NCI-H446 treated with DMSO at 0.1 percent for 48 hours (cell line): ENCODE measurements at regions not wholly inside any gene's neighbourhood (a gene's known extent, or its start where the extent isn't known, plus 50 kb on each side); places are given as distances from the start of the nearest gene placed in this dataset.
"Not testable (repeated sequence)": the region's sequence is repeated elsewhere in the genome, so short reads cannot be mapped to it uniquely, and the experiment has no call there.

ENCODE experiments used
- DNase-seq: peaks from one replicate; lab custom pipeline; 2025; lab: John Stamatoyannopoulos, UW

GRCh38 chr2:82326180-82326767, 2021.7 kb upstream of the LRRTM1 start:
- DNase-seq, result not testable (repeated sequence)

GRCh38 chr2:82320296-82320695, 2015.7 kb upstream of the LRRTM1 start:
- no peak for DNase-seq

DNA sequence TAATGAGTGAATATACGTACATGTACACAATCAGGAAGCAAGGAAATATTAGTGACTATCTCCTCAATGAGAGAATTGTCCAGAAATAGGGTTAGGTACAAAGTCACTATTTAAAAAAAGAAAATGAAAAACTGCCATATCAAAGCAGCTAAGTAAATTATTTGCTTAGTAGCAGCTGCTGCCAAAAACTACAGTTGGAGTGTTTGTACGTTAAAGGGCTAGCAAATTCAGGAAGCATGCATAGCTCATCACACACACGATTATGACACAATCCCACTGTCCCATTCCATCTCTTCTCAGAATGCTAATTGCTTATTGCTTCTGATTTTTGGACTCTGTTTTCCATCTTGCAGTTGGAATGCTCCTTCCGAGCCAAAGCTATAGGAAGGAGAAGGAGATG, 2012.5 kb upstream of the LRRTM1 start:
- DNase-seq, result no peak

GRCh38 chr2:82316586-82316985, 2012.0 kb upstream of the LRRTM1 start:
- DNase-seq, result no peak

DNA sequence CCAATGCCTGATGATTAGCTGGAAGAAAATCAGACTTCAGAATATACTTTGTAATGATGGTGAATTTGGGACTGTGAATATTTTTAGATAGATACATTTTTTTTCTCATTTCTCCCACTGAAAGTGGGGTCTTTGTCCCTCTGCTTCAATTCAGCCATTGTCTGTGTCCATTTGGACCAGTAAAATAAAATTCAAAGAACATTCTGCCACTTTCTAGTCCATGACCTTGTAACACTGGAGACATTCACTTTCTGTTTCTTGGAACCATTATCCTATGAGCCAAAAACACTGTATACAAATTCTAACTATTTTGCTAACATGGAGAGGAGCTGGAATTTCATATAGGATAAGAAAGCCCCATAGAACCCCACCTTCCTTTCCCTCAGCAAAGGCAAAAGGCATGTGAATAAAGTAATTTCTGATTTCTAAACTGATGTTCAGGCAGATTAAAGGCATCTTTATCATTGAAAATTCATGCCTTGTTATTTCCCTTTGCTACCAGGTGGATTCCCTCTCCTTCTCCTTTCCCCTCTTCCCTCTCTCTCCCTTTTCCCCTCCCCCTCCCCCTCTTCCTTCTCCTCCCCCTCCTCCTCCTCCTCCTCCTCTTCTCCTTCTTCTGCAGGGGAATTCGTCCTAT, 2010.4 kb upstream of the LRRTM1 start:
- no peak for DNase-seq

DNA sequence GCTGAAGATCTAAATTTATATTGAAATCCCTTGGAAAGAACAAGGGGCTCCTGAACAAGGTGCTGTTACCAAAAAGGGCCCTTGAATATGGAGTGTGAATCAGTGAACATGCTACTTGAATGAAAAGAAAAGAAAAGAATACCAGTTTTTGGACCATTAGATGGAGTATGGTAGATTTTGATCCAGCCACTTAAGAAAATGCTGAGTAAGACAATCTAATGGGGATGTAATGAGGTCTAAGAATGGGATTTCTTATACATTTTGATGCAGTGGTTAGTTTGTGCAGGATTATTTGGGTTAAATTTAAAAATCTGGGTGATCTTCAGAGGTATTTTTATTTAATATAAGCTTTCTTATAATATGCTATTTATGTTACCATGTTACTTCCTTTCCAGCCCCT, 2003.0 kb upstream of the LRRTM1 start:
- DNase-seq, result no peak

- DNase-seq, result no peak
Measured at GRCh38 chr2:82301506-82301905, 1997.0 kb upstream of the LRRTM1 start.

GRCh38 chr2:82289446-82289845, 1984.9 kb upstream of the LRRTM1 start:
- no peak for DNase-seq

DNA sequence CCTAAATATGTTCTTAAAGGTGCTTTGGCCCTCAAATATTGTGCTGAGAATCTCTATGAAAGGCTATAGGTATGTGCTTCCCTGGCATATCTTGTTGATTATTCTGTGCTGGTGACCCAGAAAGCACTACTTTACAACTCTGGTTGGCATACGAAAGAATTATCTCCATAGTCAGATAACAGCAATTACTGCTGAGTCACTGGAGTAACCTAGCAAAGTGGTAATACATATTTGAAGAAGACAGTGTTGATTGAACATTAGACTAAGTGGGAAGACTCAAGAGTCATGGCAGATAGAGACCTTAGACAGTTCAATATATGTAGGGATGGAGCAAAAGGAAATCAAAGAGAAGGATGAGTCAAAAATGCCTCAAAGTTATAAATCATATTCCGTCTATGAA, 1978.5 kb upstream of the LRRTM1 start:
- DNase-seq, result no peak

DNA sequence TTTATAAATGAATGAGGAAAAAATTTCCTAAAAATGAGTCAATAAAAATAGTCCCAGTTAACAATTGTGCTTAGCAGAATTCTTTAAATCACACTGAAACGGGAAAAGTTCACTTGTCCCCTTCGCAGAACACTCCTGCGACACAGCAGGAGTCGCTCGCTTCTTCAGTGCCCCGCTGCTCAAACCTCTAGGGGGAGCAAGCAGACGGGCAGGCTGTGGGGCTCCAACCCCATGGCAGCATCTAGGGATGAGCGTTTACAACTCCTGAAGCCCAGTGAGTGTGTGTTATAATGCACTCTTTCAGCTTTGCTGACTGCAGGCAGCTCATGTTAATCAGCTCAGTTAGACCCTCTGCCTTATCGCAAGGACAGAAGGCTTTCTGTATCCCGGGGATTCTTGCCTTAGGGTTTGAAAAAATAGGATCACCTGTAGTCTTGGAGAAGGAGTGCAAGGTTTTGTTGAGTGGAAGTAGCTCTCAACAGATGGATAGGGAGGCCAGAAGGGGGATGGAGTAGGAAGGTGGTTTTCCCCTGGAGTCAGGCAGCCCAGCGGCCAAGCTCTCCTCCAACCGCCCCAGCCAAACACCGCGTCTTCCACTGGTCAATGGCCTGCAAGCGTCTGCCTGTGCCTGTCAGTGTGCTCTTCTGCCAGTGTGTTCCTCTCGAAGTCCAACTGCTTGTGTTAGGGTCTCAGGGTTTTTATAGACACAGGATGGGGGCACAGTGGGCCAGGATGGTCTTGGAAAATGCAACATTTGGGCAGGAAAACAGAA, 1977.7 kb upstream of the LRRTM1 start:
- DNase-seq, result no peak

DNA sequence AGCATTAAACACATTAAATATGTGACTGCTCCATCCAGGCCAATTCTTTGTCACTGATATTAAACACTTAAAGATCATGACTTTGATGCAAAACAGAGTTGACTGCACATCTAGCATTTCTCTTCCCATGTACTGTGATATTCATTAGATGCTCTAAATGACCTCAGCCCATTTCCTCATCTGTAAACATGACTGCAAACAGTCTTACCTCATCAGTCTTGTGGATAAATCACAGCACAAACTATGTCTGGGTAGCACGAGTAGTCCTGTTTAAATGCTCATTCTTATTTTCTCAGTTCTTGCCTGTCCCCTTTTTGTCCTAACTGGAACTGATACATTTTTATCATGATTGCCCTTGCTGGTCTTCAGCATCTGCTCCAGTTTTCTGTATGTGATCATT, 1974.8 kb upstream of the LRRTM1 start:
- no peak for DNase-seq

DNA sequence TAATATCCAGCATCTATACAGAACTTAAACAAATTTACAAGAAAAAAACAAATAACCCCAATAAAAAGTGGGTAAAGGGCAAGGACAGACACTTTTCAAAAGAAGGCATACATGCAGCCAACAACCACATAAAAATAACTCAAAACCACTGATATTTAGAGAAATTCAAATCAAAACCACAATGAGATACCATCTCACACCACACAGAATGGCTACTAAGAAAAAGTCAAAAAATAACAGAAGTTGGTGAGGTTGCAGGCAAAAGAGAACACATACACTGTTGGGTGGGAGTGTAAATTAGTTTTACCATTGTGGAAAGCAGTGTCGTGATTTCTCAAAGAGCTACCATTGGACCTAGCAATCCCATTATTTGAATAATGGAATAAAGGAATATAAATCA, 1973.9 kb upstream of the LRRTM1 start:
- DNase-seq, result no peak

GRCh38 chr2:82275599-82275998, 1971.0 kb upstream of the LRRTM1 start:
- no peak for DNase-seq

DNA sequence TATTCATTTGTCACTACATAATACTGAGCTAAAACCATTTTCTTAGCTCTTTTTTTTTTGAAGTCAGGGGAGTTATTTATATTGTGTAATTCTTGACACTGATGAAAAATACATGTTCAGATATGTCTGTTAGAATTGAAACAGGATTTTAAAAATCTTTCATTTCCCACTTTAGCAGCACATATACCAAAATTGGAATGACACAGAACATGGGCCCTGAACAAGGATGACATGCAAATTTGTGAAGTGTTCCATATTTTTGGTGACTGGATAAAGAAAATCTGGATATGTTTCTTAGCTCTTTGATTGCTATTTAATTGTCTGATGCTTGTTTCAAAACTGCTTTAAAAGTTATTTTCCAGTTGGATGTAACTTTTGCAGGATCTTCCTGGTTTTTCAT, 1963.9 kb upstream of the LRRTM1 start:
- no peak for DNase-seq

- DNase-seq, result no peak
Measured at GRCh38 chr2:82260521-82260920, 1956.0 kb upstream of the LRRTM1 start.

DNA sequence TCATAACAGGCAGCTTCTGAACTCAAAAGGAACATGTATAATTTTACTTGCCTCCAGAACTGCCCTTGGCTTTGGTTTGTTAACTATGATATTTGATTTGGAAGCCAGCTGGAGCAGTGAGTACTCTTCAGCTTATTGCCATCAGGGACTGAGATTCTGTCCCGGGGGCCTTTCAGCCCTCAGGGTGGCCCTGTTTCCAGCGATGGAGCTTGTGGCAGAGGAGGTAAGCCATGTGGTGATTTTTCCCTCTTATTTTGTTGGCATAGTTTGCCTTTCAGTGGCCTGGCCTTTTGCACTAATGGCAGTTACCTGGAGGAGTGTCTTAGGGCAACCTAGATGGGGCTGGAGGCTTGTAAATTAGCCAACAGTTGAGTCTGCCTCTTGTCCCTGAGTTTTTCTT, 1955.0 kb upstream of the LRRTM1 start:
- DNase-seq, result no peak

GRCh38 chr2:82257796-82258555, 1953.4 kb upstream of the LRRTM1 start:
- no peak for DNase-seq

DNA sequence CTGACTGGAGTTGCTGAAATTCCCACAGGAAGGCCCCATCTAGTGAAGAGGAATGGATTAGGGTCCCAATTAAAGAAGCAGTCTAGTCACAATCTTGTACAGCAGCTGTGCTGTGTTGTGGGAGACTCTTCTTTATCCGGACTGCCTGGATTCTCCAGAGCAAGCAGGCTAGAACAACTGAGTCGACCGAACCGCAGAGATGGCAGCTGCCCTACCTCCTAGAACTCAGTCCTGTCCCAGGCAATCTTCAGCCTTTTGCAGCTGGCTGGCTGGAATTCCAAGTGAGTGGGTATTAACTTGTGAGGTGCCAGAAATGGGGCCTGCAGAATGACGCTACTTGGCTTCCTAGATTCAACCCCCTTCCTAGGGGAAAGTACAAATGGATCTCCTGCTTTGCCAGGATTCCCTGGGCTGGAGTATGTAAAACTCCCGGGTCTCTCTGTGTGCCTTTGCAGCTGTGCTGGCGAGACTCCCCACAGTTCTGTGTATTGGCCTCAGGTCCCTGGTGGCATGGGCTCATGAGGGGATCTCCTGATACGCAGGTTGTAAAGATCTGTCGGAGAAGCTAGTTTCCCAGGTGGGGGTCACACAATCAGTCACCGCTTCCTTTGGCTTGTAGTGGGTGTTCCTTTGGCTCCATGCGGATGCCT, 1952.6 kb upstream of the LRRTM1 start:
- no peak for DNase-seq

DNA sequence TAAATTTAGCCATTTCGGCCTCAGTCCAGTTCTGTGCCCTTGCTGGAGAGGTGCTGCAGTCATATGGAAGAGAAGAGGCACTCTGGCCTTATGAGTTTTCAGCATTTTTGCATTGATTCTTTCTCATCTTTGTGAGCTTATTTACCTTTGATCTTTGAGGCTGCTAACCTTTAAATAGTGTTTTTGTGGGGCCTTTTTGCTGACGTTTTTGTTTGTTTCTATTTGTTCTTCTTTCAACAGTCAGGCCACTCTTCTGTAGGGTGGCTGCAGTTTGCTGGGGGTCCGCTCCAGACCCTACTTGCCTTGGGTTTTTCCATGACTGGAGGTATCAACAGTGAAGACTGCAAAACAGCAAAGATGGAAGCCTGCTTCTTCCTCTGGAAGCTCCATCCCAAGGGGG, 1951.7 kb upstream of the LRRTM1 start:
- DNase-seq, result no peak

GRCh38 chr2:82254728-82255127, 1950.2 kb upstream of the LRRTM1 start:
- no peak for DNase-seq

DNA sequence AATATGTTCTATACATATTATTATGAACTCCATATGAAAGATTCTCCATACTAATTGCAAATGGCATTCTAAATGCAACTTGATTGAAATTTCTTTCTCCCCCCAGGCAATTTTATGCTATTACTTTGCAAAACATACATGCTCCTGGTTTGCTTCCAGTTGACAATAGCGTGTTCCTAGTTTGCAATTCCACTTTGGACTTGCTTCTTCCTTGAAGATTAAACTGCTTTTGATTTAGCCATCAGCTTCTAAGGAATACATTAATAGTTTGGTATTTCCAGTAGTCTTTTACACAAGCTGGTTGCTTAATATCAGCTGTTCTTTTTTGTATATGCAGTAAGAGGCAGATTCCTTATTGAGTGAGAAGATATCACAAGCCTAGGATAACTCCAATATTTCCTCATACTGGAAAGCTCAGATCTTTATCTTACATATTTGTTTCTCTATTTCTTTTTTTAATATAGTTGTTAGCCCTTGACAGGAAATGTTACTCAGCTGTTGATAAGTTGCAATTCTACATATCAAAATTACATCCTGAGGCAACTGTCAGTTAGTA, 1941.7 kb upstream of the LRRTM1 start:
- no peak for DNase-seq

DNA sequence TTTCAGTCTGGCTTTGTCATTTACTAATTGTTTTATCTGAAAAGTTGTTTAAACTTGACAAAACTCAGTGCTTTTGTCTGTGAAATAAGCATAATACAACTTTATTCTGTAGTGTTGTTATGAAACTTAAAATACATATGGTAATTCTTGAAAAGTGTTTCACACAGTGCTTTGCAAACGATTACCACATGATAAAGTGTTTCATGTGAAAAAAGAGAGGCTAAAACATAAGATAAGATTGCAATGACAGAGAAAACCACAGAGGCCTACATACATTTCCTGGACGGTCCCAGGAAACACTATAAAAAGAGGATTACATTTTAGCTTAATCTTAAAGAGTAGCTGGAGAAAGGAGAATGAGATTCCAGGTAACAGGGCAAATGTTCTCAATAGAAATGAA, 1934.6 kb upstream of the LRRTM1 start:
- no peak for DNase-seq
